Vagina (tissue), 2 donors: ENCODE measurements at regions not wholly inside any gene's neighbourhood (a gene's known extent, or its start where the extent isn't known, plus 50 kb on each side); places are given as distances from the start of the nearest gene placed in this dataset.

ENCODE experiments used
- CTCF ChIP-seq, 3 experiments: fragments of 450-650 bp in 2 of 3; fragments of 200-600 bp in 1 of 3; sonication (generic) in 1 of 3; IDR thresholded peaks; one replicate each; pipeline ENCODE4 v1.5.1; 2017 to 2019; ENCODE audit warnings: antibody characterized with exemption in 3 of 3, mild to moderate bottlenecking in 2 of 3, moderate library complexity in 2 of 3
- POLR2A ChIP-seq, 2 donors: fragments of 450-650 bp; IDR thresholded peaks; one replicate each; pipeline ENCODE4 v1.6.1; 2017; ENCODE audit warnings: antibody characterized with exemption in 2 of 2, mild to moderate bottlenecking in 2 of 2, moderate library complexity in 2 of 2

- TF ChIP-seq CTCF (IDR thresholded peaks at IDR 0.05) (no peak), POLR2A (IDR thresholded peaks at IDR 0.05) (no peak)
Measured at GRCh38 chr21:32941263-32941662, 84.5 kb upstream of the OLIG2 start.
